ENCODE measurements at regions not wholly inside any gene's neighbourhood (a gene's known extent, or its start where the extent isn't known, plus 50 kb on each side); places are given as distances from the start of the nearest gene placed in this dataset.
A peak's percentile ranks its signal among the peaks of the same experiment; 100 is the strongest.

GRCh38 chr22:23410411-23410810 lies 169.7 kb downstream of the IGLL1 start:
- no peak for DNase-seq (ENCODE audit: low spot score)

DNA sequence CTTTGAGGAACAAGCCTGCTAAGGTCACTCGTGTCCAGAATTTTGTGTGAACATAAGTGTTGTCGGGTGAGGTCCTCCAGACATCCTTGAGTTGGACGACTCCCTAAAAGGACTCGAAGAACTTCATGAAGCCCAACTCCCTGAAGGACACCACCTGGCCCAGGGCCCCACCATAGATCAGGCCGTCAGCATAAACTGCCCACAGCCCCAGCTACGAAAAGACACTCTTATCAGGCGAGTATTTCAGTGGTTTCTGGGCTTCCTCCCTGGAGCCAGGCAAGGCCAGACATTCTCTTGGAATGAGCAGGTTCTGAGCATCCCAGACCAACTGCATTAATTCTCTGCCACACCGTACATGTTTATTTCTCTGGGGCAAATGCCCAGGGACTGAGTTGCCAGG lies 170.1 kb downstream of the IGLL1 start:
- DNase-seq (ENCODE audit: low spot score), result no peak

DNA sequence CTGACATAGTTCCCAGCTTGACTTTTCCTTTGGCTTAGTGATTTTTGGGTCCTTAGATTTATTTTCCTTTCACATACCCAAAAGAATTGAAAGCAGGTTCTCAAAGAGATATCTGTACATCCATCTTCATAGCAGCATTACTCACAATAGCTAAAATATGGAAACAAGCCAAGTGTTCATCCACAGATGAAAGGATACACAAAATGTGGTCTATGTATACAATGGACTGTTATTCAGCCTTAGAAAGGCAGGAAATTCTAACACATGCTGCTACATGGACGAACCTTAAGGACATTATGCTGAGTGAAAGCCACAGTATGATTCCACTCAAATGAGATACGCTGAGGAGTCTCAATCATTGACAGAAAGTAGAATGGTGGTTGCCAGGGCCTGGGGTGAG lies 171.8 kb downstream of the IGLL1 start:
- DNase-seq (ENCODE audit: low spot score), result no peak

DNA sequence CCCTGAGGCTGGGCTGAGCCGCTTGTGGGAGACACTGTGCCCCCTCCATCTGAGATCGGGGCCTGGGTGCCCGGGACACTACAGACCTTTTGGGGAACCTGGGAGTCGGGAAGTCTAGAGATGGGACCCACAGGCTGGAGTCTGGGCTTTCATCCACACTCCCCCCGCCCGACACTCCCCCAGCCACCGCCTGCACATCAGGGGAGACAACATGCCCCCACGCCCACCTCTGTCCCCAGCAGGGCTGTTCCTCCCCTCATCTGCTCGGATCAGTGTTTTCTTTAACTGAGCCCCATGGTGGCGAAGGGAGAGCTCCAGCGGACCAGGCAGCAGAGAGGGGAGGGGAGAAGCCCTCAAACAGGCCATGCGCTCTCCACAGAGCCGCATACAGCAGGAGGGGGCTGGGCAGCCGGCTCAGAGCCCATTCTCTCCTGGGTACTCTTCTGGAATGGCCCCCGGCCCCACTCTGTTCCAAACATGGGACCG lies 174.7 kb downstream of the IGLL1 start:
- no peak for DNase-seq (ENCODE audit: low spot score)

GRCh38 chr22:23404689-23405365 lies 175.3 kb downstream of the IGLL1 start:
- DNase-seq (ENCODE audit: low spot score), result no peak

DNA sequence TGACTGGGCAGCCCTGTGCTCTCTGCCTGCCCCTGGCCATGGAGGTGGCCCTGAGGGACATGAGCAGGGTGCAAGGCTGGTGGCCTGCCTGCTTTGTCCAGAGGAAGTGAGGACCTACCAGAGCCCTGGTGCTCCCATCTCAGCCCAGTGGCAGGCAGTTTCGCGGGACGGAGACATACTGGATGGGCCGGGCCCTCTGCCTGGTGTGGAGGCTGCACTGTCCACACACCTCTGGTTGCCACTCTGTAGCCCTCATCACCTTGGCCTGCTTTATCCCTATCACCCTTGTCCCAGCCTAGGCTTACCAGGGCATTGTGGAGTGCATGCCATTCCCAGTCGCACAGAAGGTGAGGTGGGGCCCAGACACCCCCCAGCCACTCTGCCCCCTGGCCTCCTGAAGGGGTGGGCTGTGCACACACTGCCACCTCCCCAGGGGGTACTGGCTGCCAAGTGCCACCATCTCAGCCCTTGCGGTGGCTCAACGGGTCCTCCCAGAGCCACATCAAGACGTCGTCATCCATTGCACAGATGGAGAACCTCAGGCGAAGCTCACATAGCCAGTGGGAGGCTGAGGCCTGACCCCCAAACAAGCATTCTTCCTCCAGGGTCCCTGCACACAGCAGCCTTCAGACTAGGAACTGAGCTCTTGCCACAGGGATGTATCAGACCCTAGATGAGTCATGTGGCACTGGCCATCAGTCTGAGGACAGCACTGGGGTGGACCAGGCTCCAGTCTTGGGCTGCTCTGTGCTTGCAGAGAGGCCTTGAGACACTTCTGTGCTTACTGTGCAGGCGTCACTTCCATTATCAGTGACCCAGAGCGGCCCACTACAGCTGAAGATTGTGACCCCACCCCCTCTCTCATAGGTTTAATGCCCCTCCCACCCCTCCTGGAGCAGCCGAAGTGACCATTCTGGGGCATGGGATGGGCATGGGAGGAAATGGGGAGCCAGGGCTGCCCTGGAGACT lies 176.1 kb downstream of the IGLL1 start:
- no peak for DNase-seq (ENCODE audit: low spot score)

GRCh38 chr22:23403152-23403719 lies 176.9 kb downstream of the IGLL1 start:
- DNase-seq (ENCODE audit: low spot score), result no peak

DNA sequence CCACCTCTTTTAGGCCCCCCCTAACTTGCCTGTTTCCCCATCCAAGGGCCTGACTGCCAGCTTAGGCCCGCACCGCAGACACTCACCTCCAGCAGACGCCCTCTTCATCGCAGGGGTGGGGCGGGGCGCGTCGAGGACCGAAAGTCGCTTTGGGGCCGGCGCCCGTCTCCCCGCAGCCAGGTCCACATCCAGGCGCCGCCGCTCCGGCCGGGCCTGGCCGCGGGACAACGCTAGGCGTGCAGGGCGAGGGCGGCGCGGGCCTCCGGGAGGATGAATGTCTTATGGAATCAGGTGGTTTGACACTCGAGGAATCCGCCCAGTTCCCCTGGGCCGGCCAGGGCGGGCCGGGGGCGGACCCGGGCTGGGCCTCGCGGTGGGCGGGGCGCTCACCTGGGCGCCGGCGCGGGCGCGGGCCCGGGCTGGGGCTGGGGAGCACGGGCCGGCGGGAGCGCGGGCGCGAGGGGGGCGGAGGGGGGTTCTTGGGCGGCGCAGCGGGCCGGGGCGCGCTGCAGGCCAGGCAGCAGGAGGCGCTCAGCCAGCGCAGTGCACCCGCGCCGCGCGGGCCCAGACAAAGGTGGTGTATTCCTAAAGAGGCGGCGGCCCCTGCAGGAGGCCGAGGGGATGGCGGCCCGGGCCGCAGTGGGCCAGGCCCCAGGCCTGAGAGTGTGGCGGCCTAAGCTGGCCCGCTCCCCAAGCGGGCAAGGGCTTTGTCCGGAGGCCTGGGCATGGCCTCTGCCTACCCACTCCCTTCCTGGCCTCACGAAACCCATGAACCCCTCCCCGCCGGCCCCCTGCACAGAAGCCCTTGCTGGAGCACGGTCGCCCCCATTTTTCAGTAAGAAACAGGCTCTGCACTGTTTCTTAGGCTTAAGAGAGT lies 177.6 kb downstream of the IGLL1 start:
- peak; percentile 61 for DNase-seq (ENCODE audit: low spot score)

- no peak for DNase-seq (ENCODE audit: low spot score)
Observed at GRCh38 chr22:23401910-23402274, 178.2 kb downstream of the IGLL1 start.

DNA sequence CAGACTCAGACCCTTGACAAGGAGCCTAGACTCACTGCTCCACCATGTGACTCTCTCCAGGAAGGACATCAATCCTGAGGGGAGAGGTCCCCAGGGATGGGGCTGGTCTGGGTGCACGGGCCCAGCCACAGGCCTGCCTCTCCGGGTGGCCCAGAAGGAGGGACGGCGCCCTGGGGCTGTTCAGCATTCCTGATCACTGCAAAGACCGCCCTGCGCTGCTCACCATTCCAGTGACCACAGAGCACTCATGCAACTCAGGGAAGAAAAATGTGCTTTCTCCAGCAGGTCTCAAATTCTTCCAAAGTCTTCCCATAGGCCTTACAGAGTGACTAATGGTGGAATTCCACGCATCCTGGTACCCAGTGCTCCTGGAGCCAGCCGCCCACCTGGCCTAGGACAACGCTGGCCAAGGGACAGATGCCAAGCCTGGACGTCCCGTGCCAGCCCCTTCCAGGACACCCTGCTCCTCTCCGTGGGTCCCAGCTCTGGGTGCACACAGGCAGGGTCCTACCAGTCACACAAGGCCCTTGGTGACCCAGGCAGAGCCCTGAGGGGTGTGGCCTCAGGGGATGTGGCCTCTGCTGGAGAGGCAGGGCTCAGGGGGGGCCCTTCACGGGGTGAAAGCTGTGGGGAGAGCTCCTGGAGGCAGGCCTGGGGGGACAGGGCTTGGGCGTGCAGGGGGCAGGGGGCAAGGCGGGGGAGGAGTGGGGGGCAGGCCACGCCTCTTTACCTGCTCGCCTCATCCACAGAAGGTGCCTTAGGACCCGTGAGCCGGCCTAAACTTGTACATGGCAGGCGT lies 178.8 kb downstream of the IGLL1 start:
- DNase-seq (ENCODE audit: low spot score), result no peak

GRCh38 chr22:23400286-23400981 lies 179.7 kb downstream of the IGLL1 start:
- no peak for DNase-seq (ENCODE audit: low spot score)

DNA sequence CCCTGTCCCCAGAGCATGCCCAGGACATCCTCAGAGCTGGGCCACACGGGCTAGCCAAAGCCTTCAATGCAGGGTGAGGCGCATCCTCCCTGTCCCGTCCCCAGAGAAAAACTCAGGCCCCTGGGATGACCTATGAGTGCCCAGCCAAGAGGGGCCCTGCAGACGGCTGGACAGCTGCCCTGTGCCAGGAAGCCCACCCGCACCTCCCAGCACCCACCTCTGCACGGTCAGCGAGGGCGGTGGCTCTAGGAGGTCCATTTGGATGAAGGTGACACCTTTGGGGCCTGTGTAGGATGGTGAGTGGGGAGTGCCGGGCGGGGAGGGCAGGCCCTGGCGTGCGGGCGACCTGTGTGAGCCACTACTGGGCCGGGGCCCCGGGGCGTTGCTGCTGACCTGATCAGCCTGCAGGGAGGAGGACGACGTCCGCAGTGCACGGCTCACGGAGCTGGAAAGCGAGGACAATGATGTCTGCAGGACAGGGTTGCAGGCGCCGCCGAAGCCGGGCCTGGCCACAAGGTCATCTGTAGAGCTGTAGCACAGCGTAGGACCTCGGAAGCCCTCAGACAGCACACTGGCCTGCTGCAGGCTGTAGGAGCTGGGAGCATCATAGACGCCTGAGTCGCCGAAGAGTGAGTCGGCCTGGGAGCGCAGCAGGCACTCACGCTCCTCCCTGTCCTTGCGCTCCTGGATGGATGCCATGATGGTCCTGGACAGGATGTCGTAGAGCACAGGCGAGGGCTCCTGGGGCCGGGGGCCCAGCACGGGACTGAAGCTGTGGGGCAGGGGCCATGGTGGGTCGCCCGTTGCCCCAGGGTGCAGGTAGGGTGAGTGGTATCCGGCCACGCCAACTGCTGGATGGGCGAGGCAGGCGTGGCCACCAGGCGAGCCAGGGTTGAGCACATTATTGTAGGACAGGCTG lies 180.5 kb downstream of the IGLL1 start:
- no peak for DNase-seq (ENCODE audit: low spot score)

DNA sequence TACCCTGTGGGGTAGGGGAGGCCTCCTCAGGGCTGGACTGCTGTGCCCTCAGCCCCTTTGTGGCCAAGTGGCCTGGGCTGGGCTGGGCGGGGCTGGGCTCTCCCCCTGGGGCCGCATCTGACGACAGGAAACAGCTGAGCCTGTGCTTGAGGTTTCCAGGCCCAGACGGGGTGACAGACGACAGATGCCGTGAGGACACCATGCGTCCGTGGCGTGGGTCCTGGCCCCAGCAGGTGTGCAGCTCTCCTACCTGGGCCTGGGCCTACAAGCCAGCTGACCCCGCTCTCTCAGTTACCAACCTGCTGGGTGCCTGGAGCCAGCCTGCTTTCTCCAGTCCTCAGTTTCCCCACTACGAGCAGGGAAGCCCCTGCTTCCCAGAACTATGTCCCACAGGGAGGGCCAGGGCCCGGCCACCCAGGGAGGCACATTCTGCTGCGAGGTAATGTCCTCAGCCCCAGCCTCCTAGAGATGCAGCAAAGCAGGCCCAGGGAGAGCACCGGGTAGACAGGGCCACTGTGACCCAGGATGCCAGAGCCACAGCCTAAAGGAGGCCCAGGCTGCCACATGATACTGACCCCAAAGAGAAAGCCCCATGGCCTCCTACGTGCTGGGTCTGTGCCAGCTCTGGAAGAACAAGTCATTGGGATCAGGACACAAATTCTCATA lies 181.3 kb downstream of the IGLL1 start:
- DNase-seq (ENCODE audit: low spot score), result no peak

DNA sequence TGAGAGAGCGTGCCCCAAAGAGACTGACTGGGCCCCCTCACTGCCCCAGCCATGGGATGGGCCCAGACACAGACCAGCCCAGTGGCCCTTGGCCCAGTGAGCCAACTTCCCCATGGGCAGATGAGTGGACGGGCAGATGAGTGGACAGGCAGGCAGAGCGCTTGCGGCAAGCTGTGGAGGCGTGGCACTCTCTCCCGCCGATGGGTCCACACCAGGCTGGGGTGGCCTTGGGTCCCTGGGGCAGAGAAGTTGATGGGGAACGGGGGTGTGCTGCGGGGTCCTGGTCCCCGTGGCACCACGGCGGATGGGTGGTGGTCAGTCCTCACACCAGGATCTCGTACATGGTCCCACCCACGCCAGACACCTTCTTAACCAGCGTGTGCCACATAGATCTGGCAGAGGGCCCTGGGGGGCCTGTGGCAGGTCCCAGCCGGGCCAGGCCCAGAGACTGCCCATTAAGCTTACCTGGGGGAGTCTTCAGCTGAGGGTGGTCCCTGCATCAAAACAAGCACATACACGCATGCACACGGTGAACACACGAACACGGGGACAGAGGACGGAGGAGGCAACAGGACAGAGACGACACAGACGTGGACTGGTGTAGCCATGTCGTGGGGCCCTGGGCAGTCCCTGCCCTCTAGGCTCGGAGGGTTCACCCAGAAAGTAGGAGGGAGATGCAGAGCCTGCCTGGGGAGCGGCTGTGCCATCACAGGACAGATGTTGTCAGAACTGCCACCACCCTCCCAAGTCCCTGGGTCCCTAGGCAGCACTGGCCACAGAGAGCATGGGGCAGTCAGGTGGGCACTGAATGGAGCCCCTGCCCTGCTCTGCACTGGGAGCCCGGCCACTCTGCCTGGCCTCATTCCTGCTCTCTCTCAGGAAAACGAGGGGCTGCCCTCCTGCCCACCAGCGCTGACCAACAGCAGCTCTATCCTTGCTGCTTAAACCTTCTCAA lies 182.2 kb downstream of the IGLL1 start:
- no peak for DNase-seq (ENCODE audit: low spot score)

GRCh38 chr22:23397008-23397612 lies 183.0 kb downstream of the IGLL1 start:
- DNase-seq (ENCODE audit: low spot score), result peak; percentile 92

DNA sequence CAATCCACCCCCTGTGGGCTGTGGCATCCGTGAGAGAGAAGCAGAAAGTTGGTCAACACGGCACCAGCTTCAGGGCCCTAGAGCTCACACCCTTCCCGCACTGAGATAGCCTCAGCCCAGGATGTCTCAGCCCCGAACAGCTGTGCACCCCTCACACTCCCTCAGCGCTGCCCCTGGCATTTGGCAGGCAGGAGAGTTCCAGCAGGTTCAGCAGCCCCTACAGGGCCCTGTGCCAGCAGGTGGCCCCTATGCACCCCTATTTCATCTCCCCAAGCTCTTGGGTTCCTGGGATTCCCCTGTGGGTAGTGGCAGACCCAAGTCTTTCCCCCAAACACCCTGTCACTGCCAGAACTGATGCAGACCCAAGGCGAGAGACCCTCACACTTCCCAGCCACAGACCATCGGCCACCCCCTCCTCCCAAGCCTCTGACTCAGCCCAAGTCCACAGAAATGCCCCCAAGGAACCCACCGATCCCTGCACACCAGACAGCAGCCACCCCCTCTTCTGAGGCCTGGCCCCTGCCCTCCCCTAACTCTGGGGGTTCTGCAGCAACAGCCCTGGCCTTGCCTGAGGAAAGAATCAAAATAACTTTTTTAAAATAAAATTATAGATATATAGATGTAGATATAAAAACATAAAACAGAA lies 183.6 kb downstream of the IGLL1 start:
- no peak for DNase-seq (ENCODE audit: low spot score)

All from cerebellar cortex (tissue), 1 donor.